Central memory CD8-positive, alpha-beta T cell (primary cell): ENCODE measurements at regions not wholly inside any gene's neighbourhood (a gene's known extent, or its start where the extent isn't known, plus 50 kb on each side); places are given as distances from the start of the nearest gene placed in this dataset.
"Not testable (repeated sequence)": the region's sequence is repeated elsewhere in the genome, so short reads cannot be mapped to it uniquely, and the experiment has no call there.

ENCODE experiments used
- ATAC-seq: fragments of 150-1000 bp; cut with Tn5 transposase; replicated peaks from 2 replicates; pipeline ENCODE4 v1.10.0; 2022; ENCODE audit warnings: mild to moderate bottlenecking, moderate FRiP score, moderate number of reproducible peaks; ENCODE audit not compliant: poor library complexity, severe bottlenecking; ENCODE audit errors: extremely low read depth
- DNase-seq, 2 donors: peaks; one replicate each; pipeline ENCODE4 v3.0.0; 2021; ENCODE audit warnings: low spot score in 2 of 2
- H3K27ac Mint-ChIP-seq: one replicate; pipeline ENCODE4 v1.8.0; 2022; ENCODE audit warnings: low read depth, mild to moderate bottlenecking, moderate library complexity, mixed read lengths
- H3K27me3 Mint-ChIP-seq: one replicate; pipeline ENCODE4 v1.8.0; 2022; ENCODE audit warnings: mixed read lengths
- H3K36me3 Mint-ChIP-seq: one replicate; pipeline ENCODE4 v1.8.0; 2022; ENCODE audit warnings: mild to moderate bottlenecking, moderate library complexity, mixed read lengths; ENCODE audit not compliant: insufficient read depth
- H3K4me1 Mint-ChIP-seq: one replicate; pipeline ENCODE4 v1.8.0; 2022; ENCODE audit warnings: mixed read lengths
- H3K4me3 Mint-ChIP-seq: one replicate; pipeline ENCODE4 v1.8.0; 2022; ENCODE audit warnings: mild to moderate bottlenecking, moderate library complexity, mixed read lengths
- H3K9me3 Mint-ChIP-seq: one replicate; pipeline ENCODE4 v1.8.0; 2022; ENCODE audit warnings: mixed read lengths

GRCh38 chr11:109704432-109704831 lies 282.4 kb downstream of the C11orf87 start:
- Mint-ChIP-seq H3K36me3 (no peaks in the 10 kb centered on the region), H3K27ac (no peak overlapping the region), H3K27me3 (no peaks in the 10 kb centered on the region), H3K9me3 (peaks cover 15% of the 10 kb centered on the region), H3K4me1 (no peaks in the 10 kb centered on the region), H3K4me3 (no peak overlapping the region)
- ATAC-seq (no peak), DNase-seq (no peak)

GRCh38 chr11:109706945-109707344 lies 285.0 kb downstream of the C11orf87 start:
- DNase-seq = no peak
- no peaks in the 10 kb centered on the region for H3K27me3 Mint-ChIP-seq
- H3K27ac Mint-ChIP-seq = no peak overlapping the region
- H3K4me3 Mint-ChIP-seq = no peak overlapping the region
- no peaks in the 10 kb centered on the region for H3K36me3 Mint-ChIP-seq
- peaks cover 13% of the 10 kb centered on the region for H3K9me3 Mint-ChIP-seq
- ATAC-seq = no peak
- H3K4me1 Mint-ChIP-seq = no peaks in the 10 kb centered on the region

- Mint-ChIP-seq H3K4me1 (no peaks in the 10 kb centered on the region), H3K4me3 (no peak overlapping the region), H3K36me3 (no peaks in the 10 kb centered on the region), H3K27me3 (no peaks in the 10 kb centered on the region), H3K9me3 (peaks cover 13% of the 10 kb centered on the region), H3K27ac (no peak overlapping the region)
- ATAC-seq (no peak), DNase-seq (no peak)
Observed at GRCh38 chr11:109707411-109707810, 285.4 kb downstream of the C11orf87 start.

GRCh38 chr11:109708184-109708583 lies 286.2 kb downstream of the C11orf87 start:
- Mint-ChIP-seq H3K4me3 (no peak overlapping the region), H3K27me3 (no peaks in the 10 kb centered on the region), H3K36me3 (no peaks in the 10 kb centered on the region), H3K4me1 (no peaks in the 10 kb centered on the region), H3K9me3 (peaks cover 13% of the 10 kb centered on the region), H3K27ac (no peak overlapping the region)
- ATAC-seq (no peak), DNase-seq (no peak)

GRCh38 chr11:109714444-109714843 lies 292.5 kb downstream of the C11orf87 start:
- not testable (repeated sequence) for ATAC-seq, H3K4me1 Mint-ChIP-seq, H3K4me3 Mint-ChIP-seq, H3K27me3 Mint-ChIP-seq, DNase-seq, H3K36me3 Mint-ChIP-seq, H3K27ac Mint-ChIP-seq
- peaks cover 19% of the 10 kb centered on the region for H3K9me3 Mint-ChIP-seq

GRCh38 chr11:109715424-109715823 lies 293.4 kb downstream of the C11orf87 start:
- H3K4me3 Mint-ChIP-seq, ATAC-seq, H3K36me3 Mint-ChIP-seq, H3K27ac Mint-ChIP-seq, DNase-seq, H3K27me3 Mint-ChIP-seq, H3K4me1 Mint-ChIP-seq: not testable (repeated sequence)
- H3K9me3 Mint-ChIP-seq = peaks cover 12% of the 10 kb centered on the region

- ATAC-seq = no peak
- DNase-seq = no peak
- Mint-ChIP-seq H3K27me3 (no peaks in the 10 kb centered on the region), H3K4me3 (no peak overlapping the region), H3K27ac (no peak overlapping the region), H3K4me1 (no peaks in the 10 kb centered on the region), H3K36me3 (no peaks in the 10 kb centered on the region), H3K9me3 (peaks cover 11% of the 10 kb centered on the region)
Observed at GRCh38 chr11:109726061-109726460, 304.1 kb downstream of the C11orf87 start.

- Mint-ChIP-seq H3K4me1 (no peaks in the 10 kb centered on the region), H3K36me3 (no peaks in the 10 kb centered on the region), H3K4me3 (no peak overlapping the region), H3K27ac (no peak overlapping the region), H3K27me3 (no peaks in the 10 kb centered on the region), H3K9me3 (peaks cover 11% of the 10 kb centered on the region)
- no peak for ATAC-seq
- no peak for DNase-seq
Observed at GRCh38 chr11:109728056-109728455, 306.1 kb downstream of the C11orf87 start.

GRCh38 chr11:109729761-109730160 lies 307.8 kb downstream of the C11orf87 start:
- no peaks in the 10 kb centered on the region for H3K27me3 Mint-ChIP-seq
- H3K27ac Mint-ChIP-seq = no peak overlapping the region
- no peaks in the 10 kb centered on the region for H3K4me1 Mint-ChIP-seq

GRCh38 chr11:109730669-109731068 lies 308.7 kb downstream of the C11orf87 start:
- Mint-ChIP-seq H3K4me1 (no peaks in the 10 kb centered on the region), H3K36me3 (no peaks in the 10 kb centered on the region), H3K9me3 (peaks cover 6% of the 10 kb centered on the region), H3K4me3 (no peak overlapping the region), H3K27ac (no peak overlapping the region), H3K27me3 (no peaks in the 10 kb centered on the region)
- DNase-seq (no peak), ATAC-seq (no peak)

More at GRCh38 chr11:109729761-109730160, 307.8 kb downstream of the C11orf87 start:
- peaks cover 9% of the 10 kb centered on the region for H3K9me3 Mint-ChIP-seq
- no peaks in the 10 kb centered on the region for H3K36me3 Mint-ChIP-seq
- no peak for ATAC-seq
- no peak for DNase-seq
- H3K4me3 Mint-ChIP-seq = no peak overlapping the region

- no peak overlapping the region for H3K27ac Mint-ChIP-seq
- H3K36me3 Mint-ChIP-seq = no peaks in the 10 kb centered on the region
- no peaks in the 10 kb centered on the region for H3K27me3 Mint-ChIP-seq
- no peak overlapping the region for H3K4me3 Mint-ChIP-seq
- peaks cover 6% of the 10 kb centered on the region for H3K9me3 Mint-ChIP-seq
- ATAC-seq (no peak), DNase-seq (no peak)
- H3K4me1 Mint-ChIP-seq = no peaks in the 10 kb centered on the region
Observed at GRCh38 chr11:109731451-109731850, 309.5 kb downstream of the C11orf87 start.

- H3K27ac Mint-ChIP-seq = no peak overlapping the region
- no peaks in the 10 kb centered on the region for H3K4me1 Mint-ChIP-seq
- H3K27me3 Mint-ChIP-seq = no peaks in the 10 kb centered on the region
- peaks cover 11% of the 10 kb centered on the region for H3K9me3 Mint-ChIP-seq
- DNase-seq (no peak), ATAC-seq (no peak)
- H3K4me3 Mint-ChIP-seq = no peak overlapping the region
- H3K36me3 Mint-ChIP-seq = no peaks in the 10 kb centered on the region
Observed at GRCh38 chr11:109733245-109733644, 311.3 kb downstream of the C11orf87 start.

GRCh38 chr11:109734566-109734965 lies 312.6 kb downstream of the C11orf87 start:
- ATAC-seq = no peak
- no peaks in the 10 kb centered on the region for H3K27me3 Mint-ChIP-seq
- H3K4me1 Mint-ChIP-seq = no peaks in the 10 kb centered on the region
- no peak overlapping the region for H3K27ac Mint-ChIP-seq
- H3K4me3 Mint-ChIP-seq = no peak overlapping the region
- H3K36me3 Mint-ChIP-seq = no peaks in the 10 kb centered on the region
- peaks cover 5% of the 10 kb centered on the region for H3K9me3 Mint-ChIP-seq
- no peak for DNase-seq

GRCh38 chr11:109735128-109735527 lies 313.1 kb downstream of the C11orf87 start:
- no peak overlapping the region for H3K4me3 Mint-ChIP-seq
- DNase-seq (no peak), ATAC-seq (no peak)
- H3K27ac Mint-ChIP-seq = no peak overlapping the region
- no peaks in the 10 kb centered on the region for H3K27me3 Mint-ChIP-seq
- H3K4me1 Mint-ChIP-seq = no peaks in the 10 kb centered on the region
- peaks cover 5% of the 10 kb centered on the region for H3K9me3 Mint-ChIP-seq
- no peaks in the 10 kb centered on the region for H3K36me3 Mint-ChIP-seq
